HG02678 (cell line): ENCODE measurements at regions not wholly inside any gene's neighbourhood (a gene's known extent, or its start where the extent isn't known, plus 50 kb on each side); places are given as distances from the start of the nearest gene placed in this dataset.
"Not testable (repeated sequence)": the region's sequence is repeated elsewhere in the genome, so short reads cannot be mapped to it uniquely, and the experiment has no call there.

Source experiments
- ATAC-seq: cut with Tn5 transposase; IDR thresholded peaks from one replicate; pipeline ENCODE4 v1.9.1; 2021; ENCODE audit warnings: mild to moderate bottlenecking, moderate library complexity; ENCODE audit not compliant: unreplicated experiment

- ATAC-seq: no peak
Observed at GRCh38 chr16:5228369-5228768, 130.8 kb upstream of the EEF2KMT start.

GRCh38 chr16:5225931-5226655, 128.5 kb upstream of the EEF2KMT start:
- no peak for ATAC-seq

- no peak for ATAC-seq
Observed at GRCh38 chr16:5222761-5223160, 125.2 kb upstream of the EEF2KMT start.

- not testable (repeated sequence) for ATAC-seq
Observed at GRCh38 chr16:5221831-5222230, 124.2 kb upstream of the EEF2KMT start.

GRCh38 chr16:5220705-5221104, 123.1 kb upstream of the EEF2KMT start:
- no peak for ATAC-seq

GRCh38 chr16:5216441-5217080, 119.0 kb upstream of the EEF2KMT start:
- no peak for ATAC-seq

- no peak for ATAC-seq
Observed at GRCh38 chr16:5215901-5216300, 118.3 kb upstream of the EEF2KMT start.

- no peak for ATAC-seq
Observed at GRCh38 chr16:5214466-5214865, 116.9 kb upstream of the EEF2KMT start.

- ATAC-seq: not testable (repeated sequence)
Observed at GRCh38 chr16:5212501-5212900, 114.9 kb upstream of the EEF2KMT start.

- ATAC-seq: not testable (repeated sequence)
Observed at GRCh38 chr16:5207862-5208498, 110.4 kb upstream of the EEF2KMT start.

- ATAC-seq: no peak
Observed at GRCh38 chr16:5207001-5207523, 109.5 kb upstream of the EEF2KMT start.

GRCh38 chr16:5206331-5206990, 108.9 kb upstream of the EEF2KMT start:
- ATAC-seq: no peak

- ATAC-seq: no peak
Observed at GRCh38 chr16:5205361-5206040, 107.9 kb upstream of the EEF2KMT start.

GRCh38 chr16:5203675-5204074, 106.1 kb upstream of the EEF2KMT start:
- ATAC-seq: not testable (repeated sequence)

GRCh38 chr16:5200123-5200522, 102.5 kb upstream of the EEF2KMT start:
- ATAC-seq: no peak

- peak; percentile 54 for ATAC-seq
Observed at GRCh38 chr16:5196204-5196603, 98.6 kb upstream of the EEF2KMT start.

GRCh38 chr16:5193861-5194260, 96.3 kb upstream of the EEF2KMT start:
- ATAC-seq: no peak

GRCh38 chr16:5188989-5189352, 91.4 kb upstream of the EEF2KMT start:
- ATAC-seq: no peak

GRCh38 chr16:5188318-5188988, 90.9 kb upstream of the EEF2KMT start:
- no peak for ATAC-seq

GRCh38 chr16:5187402-5187952, 89.9 kb upstream of the EEF2KMT start:
- ATAC-seq: no peak
